Liver (tissue), 3 donors: ENCODE measurements at regions not wholly inside any gene's neighbourhood (a gene's known extent, or its start where the extent isn't known, plus 50 kb on each side); places are given as distances from the start of the nearest gene placed in this dataset.

Experiments used
- FOXA1 ChIP-seq: IDR thresholded peaks from 2 replicates; pipeline ENCODE4 v1.6.1; 2016; ENCODE audit warnings: antibody characterized with exemption
- JUND ChIP-seq, 2 donors: IDR thresholded peaks; 2 replicates each; pipeline ENCODE4 v1.6.1; 2016; ENCODE audit warnings: antibody characterized with exemption in 2 of 2
- SP1 ChIP-seq: IDR thresholded peaks from 2 replicates; pipeline ENCODE4 v1.6.1; 2018; ENCODE audit warnings: antibody characterized with exemption, mild to moderate bottlenecking
- TAF1 ChIP-seq: conservative IDR thresholded peaks from 2 replicates; pipeline ENCODE4 v1.6.1; 2016; ENCODE audit warnings: antibody characterized with exemption, mild to moderate bottlenecking
- YY1 ChIP-seq: IDR thresholded peaks from 2 replicates; pipeline ENCODE4 v1.6.1; 2016; ENCODE audit warnings: antibody characterized with exemption, mild to moderate bottlenecking
- TF ChIP-seq, protein P1 (sequence below): fragments of 150-350 bp; IDR thresholded peaks from 2 replicates; pipeline ENCODE4 v1.5.1; 2017; ENCODE audit warnings: improper control_type of control experiment, low read depth, low read length; ENCODE audit not compliant: missing input control
- TF ChIP-seq, protein P2 (sequence below): IDR thresholded peaks from 2 replicates; pipeline ENCODE4 v1.6.1; 2016; ENCODE audit warnings: antibody characterized with exemption
- donor health status: healthy.
- donor health status: healthy.

DNA sequence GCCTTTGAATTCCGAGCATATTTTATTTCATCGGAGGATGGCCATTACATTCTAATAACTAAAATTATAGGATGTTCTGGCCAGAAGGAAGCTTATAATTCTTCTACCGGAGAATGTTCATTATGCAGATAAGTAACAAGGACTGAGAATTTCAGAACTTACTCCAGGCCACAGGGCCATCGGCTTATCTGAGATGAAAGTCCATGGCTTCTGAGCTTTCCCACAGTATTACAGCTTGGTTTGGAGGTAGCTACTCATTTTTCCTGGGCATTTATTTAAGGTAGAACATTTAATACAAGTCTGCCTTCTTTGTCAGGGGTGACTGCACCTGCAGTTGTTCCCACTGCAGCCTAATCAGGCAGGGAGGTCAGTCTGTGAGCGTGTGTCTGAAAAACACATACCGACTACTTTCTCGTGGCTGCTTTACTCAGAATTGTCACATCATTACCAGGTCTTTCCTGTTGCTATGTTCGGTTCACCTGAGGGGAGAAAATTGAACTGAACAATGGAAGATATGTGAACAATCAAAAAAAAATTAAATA lies 219.7 kb upstream of the CPHXL start:
- TF ChIP-seq TAF1 (no peak), JUND (IDR thresholded peaks at IDR 0.05) (no peak), YY1 (no peak), FOXA1 (no peak), SP1 (no peak)
- TF ChIP-seq, protein P1, sequence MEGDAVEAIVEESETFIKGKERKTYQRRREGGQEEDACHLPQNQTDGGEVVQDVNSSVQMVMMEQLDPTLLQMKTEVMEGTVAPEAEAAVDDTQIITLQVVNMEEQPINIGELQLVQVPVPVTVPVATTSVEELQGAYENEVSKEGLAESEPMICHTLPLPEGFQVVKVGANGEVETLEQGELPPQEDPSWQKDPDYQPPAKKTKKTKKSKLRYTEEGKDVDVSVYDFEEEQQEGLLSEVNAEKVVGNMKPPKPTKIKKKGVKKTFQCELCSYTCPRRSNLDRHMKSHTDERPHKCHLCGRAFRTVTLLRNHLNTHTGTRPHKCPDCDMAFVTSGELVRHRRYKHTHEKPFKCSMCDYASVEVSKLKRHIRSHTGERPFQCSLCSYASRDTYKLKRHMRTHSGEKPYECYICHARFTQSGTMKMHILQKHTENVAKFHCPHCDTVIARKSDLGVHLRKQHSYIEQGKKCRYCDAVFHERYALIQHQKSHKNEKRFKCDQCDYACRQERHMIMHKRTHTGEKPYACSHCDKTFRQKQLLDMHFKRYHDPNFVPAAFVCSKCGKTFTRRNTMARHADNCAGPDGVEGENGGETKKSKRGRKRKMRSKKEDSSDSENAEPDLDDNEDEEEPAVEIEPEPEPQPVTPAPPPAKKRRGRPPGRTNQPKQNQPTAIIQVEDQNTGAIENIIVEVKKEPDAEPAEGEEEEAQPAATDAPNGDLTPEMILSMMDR = no peak
- TF ChIP-seq, protein P2, sequence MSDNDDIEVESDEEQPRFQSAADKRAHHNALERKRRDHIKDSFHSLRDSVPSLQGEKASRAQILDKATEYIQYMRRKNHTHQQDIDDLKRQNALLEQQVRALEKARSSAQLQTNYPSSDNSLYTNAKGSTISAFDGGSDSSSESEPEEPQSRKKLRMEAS = no peak
